HepG2 (cell line): ENCODE measurements at regions not wholly inside any gene's neighbourhood (a gene's known extent, or its start where the extent isn't known, plus 50 kb on each side); places are given as distances from the start of the nearest gene placed in this dataset.

Experiments used
- ATAC-seq: fragments of 200-7000 bp; cut with Tn5 transposase; 3 replicates; pipeline ENCODE4 v1.9.1; 2020; ENCODE audit warnings: mild to moderate bottlenecking, moderate library complexity
- BruUV-seq: library from RNA; stranded (reverse); fragments of 400-500 nt; replicated peaks from 2 replicates; lab custom pipeline; 2021; lab: Mats Ljungman, UMichigan
- CTCF ChIA-PET: fragments of 300-600 bp; formaldehyde crosslinking; extraction: SDS; loops from one replicate; lab custom pipeline; 2021; ENCODE audit warnings: low total read pairs, inconsistent platforms, low intra/inter-chr PET ratio; lab: Yijun Ruan, JAX
- POLR2A ChIA-PET: fragments of 350-600 bp; sonication (Branson Sonifier 250); formaldehyde crosslinking; loops from one replicate; lab custom pipeline; 2020; ENCODE audit warnings: antibody characterized with exemption, inconsistent platforms; lab: Yijun Ruan, JAX
- DNase-seq: peaks from one replicate; pipeline ENCODE4 v3.0.0-alpha.2; 2015; ENCODE audit warnings: low spot score
- FAIRE-seq: peaks from 3 replicates; lab custom pipeline; 2011; peaks lifted over from hg19 to GRCh38; lab: Jason Lieb, UNC
- H2AFZ ChIP-seq: one replicate; pipeline ENCODE4 v1.6.1; 2011; ENCODE audit warnings: low read length, inconsistent platforms
- H3K27ac ChIP-seq: fragments of 300-600 bp; 3 replicates; pipeline ENCODE4 v1.8.0; 2011; ENCODE audit warnings: mixed run types, mild to moderate bottlenecking, mixed read lengths, low read length, inconsistent platforms; ENCODE audit not compliant: insufficient read depth; ENCODE audit errors: extremely low read length
- H3K27me3 ChIP-seq, 2 experiments: fragments of 200-600 bp in 1 of 2; 2 replicates in 1 of 2; 3 replicates in 1 of 2; pipeline versions ENCODE4 v1.6.0 to v1.8.0; 2011; ENCODE audit warnings: low read length in 2 of 2, mild to moderate bottlenecking in 2 of 2, moderate library complexity in 2 of 2, inconsistent platforms in 1 of 2; ENCODE audit not compliant: insufficient read depth in 2 of 2, control insufficient read depth in 1 of 2
- H3K36me3 ChIP-seq, 2 experiments: fragments of 200-600 bp in 1 of 2; replicated peaks in 1 of 2; 2 replicates in 1 of 2; 3 replicates in 1 of 2; pipeline versions ENCODE4 v1.5.1 to v1.8.0; 2011; ENCODE audit warnings: low read length in 2 of 2, inconsistent platforms in 1 of 2; ENCODE audit not compliant: insufficient read depth in 2 of 2, control insufficient read depth in 1 of 2
- H3K4me1 ChIP-seq: 2 replicates; pipeline ENCODE4 v1.5.1; 2012; ENCODE audit warnings: low read length, inconsistent platforms; ENCODE audit not compliant: insufficient read depth
- H3K4me2 ChIP-seq: 2 replicates; pipeline ENCODE4 v1.6.0; 2011; ENCODE audit warnings: low read depth, low read length, inconsistent platforms
- H3K4me3 ChIP-seq, 3 experiments: fragments of 200-600 bp in 1 of 3; sonication (generic), shearing (Covaris generic) in 1 of 3; replicated peaks in 1 of 3; 2 replicates each; pipeline ENCODE4 v1.5.1; 2011 to 2016; ENCODE audit warnings: low read length in 3 of 3, inconsistent platforms in 2 of 3, low read depth in 2 of 3, mild to moderate bottlenecking in 2 of 3, control low read depth in 1 of 3, mixed read lengths in 1 of 3; ENCODE audit not compliant: insufficient read depth in 1 of 3
- H3K79me2 ChIP-seq: one replicate; pipeline ENCODE4 v1.6.1; 2011; ENCODE audit warnings: low read length, inconsistent platforms; ENCODE audit not compliant: insufficient read depth
- H3K9ac ChIP-seq: 2 replicates; pipeline ENCODE4 v1.6.0; 2011; ENCODE audit warnings: mild to moderate bottlenecking, low read depth, low read length, inconsistent platforms; ENCODE audit not compliant: insufficient read depth
- H3K9me3 ChIP-seq: 2 replicates; pipeline ENCODE4 v1.5.1; 2012; ENCODE audit warnings: mild to moderate bottlenecking, low read length
- H4K20me1 ChIP-seq: 2 replicates; pipeline ENCODE4 v1.6.0; 2011; ENCODE audit warnings: inconsistent platforms, mild to moderate bottlenecking, low read length, moderate library complexity; ENCODE audit not compliant: insufficient read depth
- EZH2 ChIP-seq: conservative IDR thresholded peaks from 2 replicates; pipeline ENCODE4 v1.6.1; 2012; ENCODE audit warnings: mild to moderate bottlenecking, low read depth, low read length, moderate library complexity
- FOXK2 ChIP-seq: fragments of 450-650 bp; IDR thresholded peaks from 2 replicates; pipeline ENCODE4 v1.6.1; 2016
- HNF1A ChIP-seq, 2 experiments: sonication (generic) in 1 of 2; formaldehyde crosslinking in 1 of 2; IDR thresholded peaks; 2 replicates each; pipeline versions ENCODE4 v1.4.0 to v1.6.1; 2016 to 2020; ENCODE audit warnings: borderline replicate concordance in 1 of 2, low read depth in 1 of 2, mild to moderate bottlenecking in 1 of 2, missing genetic modification reagents in 1 of 2
- NFE2L2 ChIP-seq: fragments of 150-350 bp; IDR thresholded peaks from 2 replicates; pipeline ENCODE4 v1.6.1; 2014; ENCODE audit warnings: low read length
- RFX5 ChIP-seq: IDR thresholded peaks from 2 replicates; pipeline ENCODE4 v1.6.1; 2011; ENCODE audit warnings: low read depth, low read length, improper control_type of control experiment
- SRY ChIP-seq: sonication (generic); formaldehyde crosslinking; IDR thresholded peaks from 2 replicates; pipeline ENCODE4 v1.8.0; 2022; ENCODE audit warnings: mild to moderate bottlenecking, missing genetic modification reagents
- THYN1 ChIP-seq: sonication (generic); formaldehyde crosslinking; IDR thresholded peaks from 2 replicates; pipeline ENCODE4 v1.8.1; 2023; ENCODE audit warnings: low read depth, mild to moderate bottlenecking, moderate library complexity, missing genetic modification reagents, borderline replicate concordance
- ZC3H4 ChIP-seq: sonication (generic); formaldehyde crosslinking; IDR thresholded peaks from 2 replicates; pipeline ENCODE4 v1.4.0; 2020; ENCODE audit warnings: missing genetic modification reagents, borderline replicate concordance
- ZNF282 ChIP-seq: fragments of 450-650 bp; IDR thresholded peaks from 2 replicates; pipeline ENCODE4 v1.6.1; 2018; ENCODE audit not compliant: partially characterized antibody
- ZNF557 ChIP-seq: sonication (generic); formaldehyde crosslinking; IDR thresholded peaks from 2 replicates; pipeline ENCODE4 v1.4.0; 2020; ENCODE audit warnings: missing genetic modification reagents
- ZSCAN20 ChIP-seq: sonication (generic); formaldehyde crosslinking; IDR thresholded peaks from 2 replicates; pipeline ENCODE4 v1.4.0; 2020; ENCODE audit warnings: missing genetic modification reagents, mild to moderate bottlenecking, borderline replicate concordance
- WGBS: methylation state at CpG from one replicate; pipeline ENCODE4 v1.1.6; 2017; ENCODE audit warnings: low lambda C conversion rate; 5-methylcytosine and 5-hydroxymethylcytosine counted together
- in situ Hi-C: cut with HindIII; loops from 2 replicates; pipeline ENCODE4 v1.10.0; 2017; ENCODE audit warnings: low pct_unique_long_range_greater_than_20kb; ENCODE audit not compliant: extremely low pct_ligation_motif_present
- intact Hi-C: fragments of 100-400 bp; cut with micrococcal nuclease; formaldehyde crosslinking; loops from one replicate; pipeline ENCODE4 v1.10.0; 2022; ENCODE audit not compliant: unreplicated experiment
- TF ChIP-seq, protein P1 (sequence below): sonication (generic); formaldehyde crosslinking; IDR thresholded peaks from 2 replicates; pipeline ENCODE4 v1.4.0; 2020; ENCODE audit warnings: mild to moderate bottlenecking, low read depth, missing genetic modification reagents
- TF ChIP-seq, protein P2 (sequence below): sonication (generic); formaldehyde crosslinking; IDR thresholded peaks from 2 replicates; pipeline ENCODE4 v1.8.0; 2022; ENCODE audit warnings: mild to moderate bottlenecking, missing genetic modification reagents, moderate library complexity

GRCh38 chr14:83975841-83976770, 1553.8 kb upstream of the FLRT2 start:
- ChIA-PET POLR2A (no interaction called here), CTCF (no interaction called here)
- H3K9me3 ChIP-seq, result peaks cover 79% of the 10 kb centered on the region
- no peak overlapping the region for H3K4me2 ChIP-seq
- H3K27ac ChIP-seq, result no peak overlapping the region
- intact Hi-C loops (no loop called here), in situ Hi-C loops (no loop called here)
- DNase-seq, result no peak
- no peak overlapping the region for H3K4me3 ChIP-seq
- H3K79me2 ChIP-seq, result no peaks in the 10 kb centered on the region
- H3K4me1 ChIP-seq, result no peaks in the 10 kb centered on the region
- no peaks in the 10 kb centered on the region for H3K36me3 ChIP-seq
- no TSS peak for BruUV-seq
- no peak for FAIRE-seq
- TF ChIP-seq NFE2L2 (no peak), ZC3H4 (CRISPR knock-in tag) (no peak), RFX5 (no peak), ZNF557 (no peak), ZSCAN20 (CRISPR knock-in tag) (no peak), HNF1A (IDR thresholded peaks at IDR 0.05; ENCODE audit: low read depth) (no peak), HNF1A (CRISPR knock-in tag; IDR thresholded peaks at IDR 0.05; ENCODE audit: borderline replicate concordance) (no peak), SRY (CRISPR knock-in tag) (no peak), THYN1 (CRISPR knock-in tag) (no peak), ZNF282 (no peak), EZH2 (no peak), FOXK2 (no peak)
- TF ChIP-seq, protein P1, sequence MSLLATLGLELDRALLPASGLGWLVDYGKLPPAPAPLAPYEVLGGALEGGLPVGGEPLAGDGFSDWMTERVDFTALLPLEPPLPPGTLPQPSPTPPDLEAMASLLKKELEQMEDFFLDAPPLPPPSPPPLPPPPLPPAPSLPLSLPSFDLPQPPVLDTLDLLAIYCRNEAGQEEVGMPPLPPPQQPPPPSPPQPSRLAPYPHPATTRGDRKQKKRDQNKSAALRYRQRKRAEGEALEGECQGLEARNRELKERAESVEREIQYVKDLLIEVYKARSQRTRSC, result no peak
- TF ChIP-seq, protein P2, sequence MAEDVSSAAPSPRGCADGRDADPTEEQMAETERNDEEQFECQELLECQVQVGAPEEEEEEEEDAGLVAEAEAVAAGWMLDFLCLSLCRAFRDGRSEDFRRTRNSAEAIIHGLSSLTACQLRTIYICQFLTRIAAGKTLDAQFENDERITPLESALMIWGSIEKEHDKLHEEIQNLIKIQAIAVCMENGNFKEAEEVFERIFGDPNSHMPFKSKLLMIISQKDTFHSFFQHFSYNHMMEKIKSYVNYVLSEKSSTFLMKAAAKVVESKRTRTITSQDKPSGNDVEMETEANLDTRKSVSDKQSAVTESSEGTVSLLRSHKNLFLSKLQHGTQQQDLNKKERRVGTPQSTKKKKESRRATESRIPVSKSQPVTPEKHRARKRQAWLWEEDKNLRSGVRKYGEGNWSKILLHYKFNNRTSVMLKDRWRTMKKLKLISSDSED (CRISPR knock-in tag), result no peak
- no peaks in the 10 kb centered on the region for H3K27me3 ChIP-seq
- no peaks in the 10 kb centered on the region for H4K20me1 ChIP-seq
- ATAC-seq, result no peak
- WGBS, result 35% methylated on average over 7 of the region's 7 CpGs
- no peak overlapping the region for H2AFZ ChIP-seq
- H3K9ac ChIP-seq, result no peak overlapping the region
